Mucosa of rectum (tissue), 2 donors: ENCODE measurements at regions not wholly inside any gene's neighbourhood (a gene's known extent, or its start where the extent isn't known, plus 50 kb on each side); places are given as distances from the start of the nearest gene placed in this dataset.

Experiments
- H3K27ac ChIP-seq, 2 donors: one replicate each; pipeline ENCODE4 v1.7.0; 2013; ENCODE audit warnings: inconsistent platforms in 2 of 2, low read depth in 2 of 2, low read length in 2 of 2
- H3K27me3 ChIP-seq, 2 donors: one replicate each; pipeline ENCODE4 v1.7.0; 2013; ENCODE audit warnings: low read length in 2 of 2; ENCODE audit not compliant: control insufficient read depth in 2 of 2, insufficient read depth in 2 of 2
- H3K36me3 ChIP-seq, 2 donors: one replicate each; pipeline ENCODE4 v1.7.0; 2013; ENCODE audit warnings: low read length in 2 of 2; ENCODE audit not compliant: control insufficient read depth in 2 of 2, insufficient read depth in 2 of 2
- H3K4me1 ChIP-seq, 2 donors: one replicate each; pipeline ENCODE4 v1.7.0; 2013; ENCODE audit warnings: low read length in 2 of 2, mild to moderate bottlenecking in 1 of 2; ENCODE audit not compliant: control insufficient read depth in 2 of 2, insufficient read depth in 2 of 2
- H3K4me3 ChIP-seq, 2 donors: one replicate each; pipeline ENCODE4 v1.7.0; 2013; ENCODE audit warnings: low read length in 2 of 2
- H3K9ac ChIP-seq, 2 donors: one replicate each; pipeline ENCODE4 v1.7.0; 2013; ENCODE audit warnings: low read length in 2 of 2, low read depth in 1 of 2, mild to moderate bottlenecking in 1 of 2
- H3K9me3 ChIP-seq, 2 donors: one replicate each; pipeline ENCODE4 v1.7.0; 2013; ENCODE audit warnings: low read length in 2 of 2; ENCODE audit not compliant: control insufficient read depth in 2 of 2
- donor health status: healthy.
- donor health status: Normal muscosa, but diverticular disease.

GRCh38 chr20:7015257-7015656, 247.8 kb downstream of the BMP2 start:
- H3K27ac ChIP-seq, result no peak overlapping the region

GRCh38 chr20:7022597-7022996, 255.1 kb downstream of the BMP2 start:
- Histone ChIP-seq H3K4me3 (no peak overlapping the region), H3K9ac (no peak overlapping the region), H3K36me3 (no peaks in the 10 kb centered on the region), H3K27me3 (no peaks in the 10 kb centered on the region), H3K27ac (no peak overlapping the region), H3K4me1 (no peaks in the 10 kb centered on the region), H3K9me3 (peaks cover 0 to 4% of the 10 kb centered on the region in 2 donors)

More at GRCh38 chr20:7015257-7015656, 247.8 kb downstream of the BMP2 start:
- Histone ChIP-seq H3K4me3 (no peak overlapping the region), H3K9me3 (no peaks in the 10 kb centered on the region), H3K9ac (no peak overlapping the region), H3K4me1 (no peaks in the 10 kb centered on the region), H3K36me3 (no peaks in the 10 kb centered on the region), H3K27me3 (no peaks in the 10 kb centered on the region)

GRCh38 chr20:7025635-7026034, 258.1 kb downstream of the BMP2 start:
- H3K4me1 ChIP-seq, result no peaks in the 10 kb centered on the region
- H3K9ac ChIP-seq, result no peak overlapping the region
- no peak overlapping the region for H3K27ac ChIP-seq
- H3K9me3 ChIP-seq, result peaks cover 0 to 4% of the 10 kb centered on the region in 2 donors
- no peaks in the 10 kb centered on the region for H3K27me3 ChIP-seq
- no peaks in the 10 kb centered on the region for H3K36me3 ChIP-seq
- H3K4me3 ChIP-seq, result no peak overlapping the region

GRCh38 chr20:7029019-7029418, 261.5 kb downstream of the BMP2 start:
- no peaks in the 10 kb centered on the region for H3K9me3 ChIP-seq
- H3K27ac ChIP-seq, result no peak overlapping the region
- H3K4me3 ChIP-seq, result no peak overlapping the region
- H3K9ac ChIP-seq, result no peak overlapping the region
- no peaks in the 10 kb centered on the region for H3K27me3 ChIP-seq
- H3K36me3 ChIP-seq, result no peaks in the 10 kb centered on the region
- no peaks in the 10 kb centered on the region for H3K4me1 ChIP-seq

GRCh38 chr20:7031222-7031621, 263.7 kb downstream of the BMP2 start:
- Histone ChIP-seq H3K4me3 (no peak overlapping the region), H3K9me3 (no peaks in the 10 kb centered on the region), H3K36me3 (no peaks in the 10 kb centered on the region), H3K9ac (no peak overlapping the region), H3K27me3 (no peaks in the 10 kb centered on the region), H3K4me1 (no peaks in the 10 kb centered on the region), H3K27ac (no peak overlapping the region)

- no peak overlapping the region for H3K27ac ChIP-seq
Observed at GRCh38 chr20:7038029-7038428, 270.5 kb downstream of the BMP2 start.

GRCh38 chr20:7057611-7058010, 290.1 kb downstream of the BMP2 start:
- Histone ChIP-seq H3K9ac (no peak overlapping the region), H3K4me1 (no peaks in the 10 kb centered on the region), H3K9me3 (no peaks in the 10 kb centered on the region), H3K4me3 (no peak overlapping the region), H3K36me3 (no peaks in the 10 kb centered on the region), H3K27ac (no peak overlapping the region), H3K27me3 (no peaks in the 10 kb centered on the region)

More at GRCh38 chr20:7038029-7038428, 270.5 kb downstream of the BMP2 start:
- no peaks in the 10 kb centered on the region for H3K36me3 ChIP-seq
- H3K9me3 ChIP-seq, result no peaks in the 10 kb centered on the region
- H3K4me1 ChIP-seq, result no peaks in the 10 kb centered on the region
- no peak overlapping the region for H3K4me3 ChIP-seq
- no peak overlapping the region for H3K9ac ChIP-seq
- H3K27me3 ChIP-seq, result no peaks in the 10 kb centered on the region

GRCh38 chr20:7078804-7079203, 311.3 kb downstream of the BMP2 start:
- Histone ChIP-seq H3K27me3 (no peaks in the 10 kb centered on the region), H3K4me3 (no peak overlapping the region), H3K36me3 (no peaks in the 10 kb centered on the region), H3K27ac (no peak overlapping the region), H3K4me1 (no peaks in the 10 kb centered on the region), H3K9me3 (no peaks in the 10 kb centered on the region), H3K9ac (no peak overlapping the region)

GRCh38 chr20:7080472-7080871, 313.0 kb downstream of the BMP2 start:
- Histone ChIP-seq H3K4me3 (no peak overlapping the region), H3K36me3 (no peaks in the 10 kb centered on the region), H3K27me3 (no peaks in the 10 kb centered on the region), H3K9ac (no peak overlapping the region), H3K9me3 (no peaks in the 10 kb centered on the region), H3K27ac (no peak overlapping the region), H3K4me1 (no peaks in the 10 kb centered on the region)

GRCh38 chr20:7085467-7085866, 318.0 kb downstream of the BMP2 start:
- Histone ChIP-seq H3K4me3 (no peak overlapping the region), H3K9me3 (no peaks in the 10 kb centered on the region), H3K4me1 (peaks cover 0 to 3% of the 10 kb centered on the region in 2 donors), H3K27ac (no peak overlapping the region), H3K36me3 (no peaks in the 10 kb centered on the region), H3K9ac (no peak overlapping the region), H3K27me3 (no peaks in the 10 kb centered on the region)

GRCh38 chr20:7087803-7088202, 320.3 kb downstream of the BMP2 start:
- Histone ChIP-seq H3K36me3 (no peaks in the 10 kb centered on the region), H3K4me3 (no peak overlapping the region), H3K9me3 (no peaks in the 10 kb centered on the region), H3K9ac (no peak overlapping the region), H3K27ac (no peak overlapping the region), H3K27me3 (no peaks in the 10 kb centered on the region), H3K4me1 (peaks cover 4 to 6% of the 10 kb centered on the region in 2 donors)
